ENCODE measurements at regions not wholly inside any gene's neighbourhood (a gene's known extent, or its start where the extent isn't known, plus 50 kb on each side); places are given as distances from the start of the nearest gene placed in this dataset.
"Not testable (repeated sequence)": the region's sequence is repeated elsewhere in the genome, so short reads cannot be mapped to it uniquely, and the experiment has no call there.

DNA sequence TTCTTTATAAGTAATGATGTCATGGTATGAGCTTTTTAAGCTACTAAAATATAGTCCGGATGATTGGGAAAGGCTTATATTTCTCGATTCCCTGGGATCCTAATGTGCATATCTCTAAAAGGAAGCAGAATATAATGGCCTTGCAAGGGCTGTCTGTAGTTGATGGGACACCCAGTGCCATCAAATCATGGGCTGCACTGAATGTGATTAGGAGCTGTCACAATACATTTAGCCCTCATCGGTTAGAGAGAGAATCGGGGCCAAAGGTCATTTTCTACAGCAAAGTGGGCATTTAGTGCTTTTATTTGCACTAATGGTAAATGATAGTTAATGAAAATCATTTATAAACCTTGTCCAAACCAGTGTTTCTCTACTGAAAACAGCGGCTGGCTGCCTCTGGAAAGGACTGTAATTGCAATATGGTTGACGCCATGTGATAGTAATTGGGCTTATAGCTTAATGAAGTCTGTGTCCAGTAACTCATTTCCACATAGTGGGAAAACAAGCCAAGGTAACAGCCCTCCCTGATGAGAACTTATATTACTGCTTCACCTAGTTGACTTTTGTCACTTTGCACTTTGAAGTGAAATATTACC is 265.0 kb upstream of the AZI2 start:
- TF ChIP-seq ZFX (IDR thresholded peaks at IDR 0.05): no peak
- TF ChIP-seq, protein P1, sequence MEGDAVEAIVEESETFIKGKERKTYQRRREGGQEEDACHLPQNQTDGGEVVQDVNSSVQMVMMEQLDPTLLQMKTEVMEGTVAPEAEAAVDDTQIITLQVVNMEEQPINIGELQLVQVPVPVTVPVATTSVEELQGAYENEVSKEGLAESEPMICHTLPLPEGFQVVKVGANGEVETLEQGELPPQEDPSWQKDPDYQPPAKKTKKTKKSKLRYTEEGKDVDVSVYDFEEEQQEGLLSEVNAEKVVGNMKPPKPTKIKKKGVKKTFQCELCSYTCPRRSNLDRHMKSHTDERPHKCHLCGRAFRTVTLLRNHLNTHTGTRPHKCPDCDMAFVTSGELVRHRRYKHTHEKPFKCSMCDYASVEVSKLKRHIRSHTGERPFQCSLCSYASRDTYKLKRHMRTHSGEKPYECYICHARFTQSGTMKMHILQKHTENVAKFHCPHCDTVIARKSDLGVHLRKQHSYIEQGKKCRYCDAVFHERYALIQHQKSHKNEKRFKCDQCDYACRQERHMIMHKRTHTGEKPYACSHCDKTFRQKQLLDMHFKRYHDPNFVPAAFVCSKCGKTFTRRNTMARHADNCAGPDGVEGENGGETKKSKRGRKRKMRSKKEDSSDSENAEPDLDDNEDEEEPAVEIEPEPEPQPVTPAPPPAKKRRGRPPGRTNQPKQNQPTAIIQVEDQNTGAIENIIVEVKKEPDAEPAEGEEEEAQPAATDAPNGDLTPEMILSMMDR (conservative IDR thresholded peaks at IDR 0.05): no peak

DNA sequence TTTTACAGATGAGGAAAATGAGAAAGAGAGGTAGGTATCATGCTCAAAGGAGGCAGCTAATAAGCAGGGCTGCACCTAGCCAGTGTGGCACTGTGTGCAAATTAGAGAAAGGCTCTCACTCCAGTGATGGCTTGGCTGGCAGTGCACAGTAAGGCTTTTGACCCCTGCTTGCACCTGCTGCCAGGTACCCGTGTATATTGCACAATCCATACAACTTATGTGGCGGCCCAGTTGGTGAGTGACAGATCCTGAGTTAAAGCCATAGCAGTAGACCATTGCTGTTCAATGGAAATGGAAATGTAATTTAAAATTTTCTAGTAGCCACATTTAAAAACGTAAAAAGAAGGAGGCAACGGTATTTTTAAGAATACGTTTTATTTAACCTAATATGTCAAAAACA is 266.4 kb upstream of the AZI2 start:
- H3K27ac ChIP-seq: no peak overlapping the region
- no peak for TF ChIP-seq ZFX (IDR thresholded peaks at IDR 0.05)
- TF ChIP-seq, protein P1 (conservative IDR thresholded peaks at IDR 0.05): no peak

More for the DNA sequence above, 265.0 kb upstream of the AZI2 start:
- H3K27ac ChIP-seq: no peak overlapping the region

DNA sequence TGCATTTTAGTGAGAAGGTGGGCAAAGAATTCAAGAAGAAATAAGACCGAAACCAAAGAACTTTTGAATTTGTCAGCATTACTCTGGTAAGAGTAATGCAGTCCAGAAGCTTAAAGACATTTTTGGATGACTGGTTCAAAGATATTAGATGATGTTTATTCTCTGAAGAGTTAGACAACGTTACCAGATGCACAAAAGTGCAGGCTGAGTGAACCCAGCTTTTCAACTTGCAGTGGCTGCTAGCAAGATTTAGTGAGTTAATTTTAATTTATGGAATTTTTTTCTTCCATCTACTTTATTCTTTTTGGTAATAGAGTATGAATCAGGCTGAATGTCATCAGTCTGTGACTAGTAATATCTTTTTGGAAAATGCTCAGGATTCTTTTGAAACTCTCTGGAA is 267.3 kb upstream of the AZI2 start:
- H3K27ac ChIP-seq: no peak overlapping the region
- no peak for TF ChIP-seq ZFX (IDR thresholded peaks at IDR 0.05)
- TF ChIP-seq, protein P1 (conservative IDR thresholded peaks at IDR 0.05): no peak

DNA sequence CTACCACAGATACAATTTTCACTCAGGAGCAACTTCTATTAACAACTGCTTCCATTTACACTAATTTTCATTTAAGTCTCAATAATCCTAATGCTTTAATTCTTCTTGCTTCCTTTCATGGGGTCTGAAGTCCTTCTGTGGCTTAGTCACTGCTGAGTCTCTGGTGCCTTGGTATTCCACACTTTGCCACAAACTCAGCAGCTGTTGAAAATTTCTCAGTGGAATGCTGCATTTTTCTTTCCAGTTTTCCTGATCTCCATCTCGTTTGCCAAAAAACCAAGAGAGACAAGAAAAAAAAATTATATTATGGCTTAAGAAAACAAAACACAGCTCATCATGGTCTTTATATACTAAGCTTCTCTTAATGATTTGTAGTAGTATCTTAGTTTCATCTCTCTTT is 269.2 kb upstream of the AZI2 start:
- no peak for TF ChIP-seq ZFX (IDR thresholded peaks at IDR 0.05)
- TF ChIP-seq, protein P1 (conservative IDR thresholded peaks at IDR 0.05): no peak
- H3K27ac ChIP-seq: no peak overlapping the region

DNA sequence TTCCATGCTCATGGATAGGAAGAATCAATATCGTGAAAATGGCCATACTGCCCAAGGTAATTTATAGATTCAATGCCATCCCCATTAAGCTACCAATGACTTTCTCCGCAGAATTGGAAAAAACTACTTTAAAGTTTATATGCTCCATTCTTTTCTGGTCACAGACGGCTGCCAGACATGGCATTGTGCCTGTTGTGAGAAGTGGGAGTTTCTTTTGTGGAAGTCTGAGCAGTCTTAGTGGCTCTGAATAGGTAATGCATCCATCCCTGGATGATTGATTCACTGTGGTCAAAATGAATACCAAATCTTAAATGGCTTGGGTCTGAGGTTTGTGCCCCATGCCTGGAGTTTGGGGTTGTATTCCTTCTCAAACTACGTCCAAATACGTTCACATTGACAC is 274.5 kb upstream of the AZI2 start:
- H3K27ac ChIP-seq: no peak overlapping the region
- no peak for TF ChIP-seq ZFX (IDR thresholded peaks at IDR 0.05)
- TF ChIP-seq, protein P1 (conservative IDR thresholded peaks at IDR 0.05): no peak

DNA sequence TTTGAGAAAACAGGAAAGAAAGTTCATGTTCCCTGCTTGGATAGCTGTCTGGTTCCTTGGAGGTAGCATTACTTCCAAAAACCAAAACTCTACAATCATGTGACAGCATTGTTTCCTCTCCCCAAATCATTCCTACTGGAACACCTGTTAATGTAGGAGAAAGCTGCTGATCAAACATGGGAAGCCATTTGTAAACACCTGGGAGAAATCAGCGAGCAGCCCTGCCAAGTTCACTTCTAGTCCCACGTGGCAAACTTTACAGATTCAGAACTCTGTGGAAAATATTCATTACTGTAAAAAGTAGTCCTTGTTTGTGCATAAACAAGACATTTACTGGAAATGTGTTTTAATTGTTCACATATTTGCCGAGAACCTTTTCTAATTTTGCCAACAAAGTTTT is 275.5 kb upstream of the AZI2 start:
- TF ChIP-seq, protein P1 (conservative IDR thresholded peaks at IDR 0.05): no peak
- no peak for TF ChIP-seq ZFX (IDR thresholded peaks at IDR 0.05)
- H3K27ac ChIP-seq: no peak overlapping the region

DNA sequence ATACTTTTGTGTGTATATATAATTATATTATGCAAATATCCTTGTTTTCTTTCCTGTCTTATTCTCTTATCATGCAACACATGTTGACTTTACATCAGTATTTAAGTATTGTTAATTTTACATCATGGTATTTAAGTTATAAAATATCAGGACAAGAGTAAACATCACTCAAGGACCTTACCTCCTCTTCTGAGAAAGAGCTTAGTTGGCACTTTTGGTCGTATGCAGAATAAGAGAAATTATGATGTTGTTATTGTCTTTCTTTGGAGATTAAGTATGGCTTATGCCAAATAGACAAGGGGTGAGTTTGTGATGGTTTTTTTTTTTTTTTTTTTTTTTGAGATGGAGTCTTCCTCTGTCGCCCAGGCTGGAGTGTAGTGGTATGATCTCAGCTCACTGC is 279.2 kb upstream of the AZI2 start:
- not testable (repeated sequence) for H3K27ac ChIP-seq

DNA sequence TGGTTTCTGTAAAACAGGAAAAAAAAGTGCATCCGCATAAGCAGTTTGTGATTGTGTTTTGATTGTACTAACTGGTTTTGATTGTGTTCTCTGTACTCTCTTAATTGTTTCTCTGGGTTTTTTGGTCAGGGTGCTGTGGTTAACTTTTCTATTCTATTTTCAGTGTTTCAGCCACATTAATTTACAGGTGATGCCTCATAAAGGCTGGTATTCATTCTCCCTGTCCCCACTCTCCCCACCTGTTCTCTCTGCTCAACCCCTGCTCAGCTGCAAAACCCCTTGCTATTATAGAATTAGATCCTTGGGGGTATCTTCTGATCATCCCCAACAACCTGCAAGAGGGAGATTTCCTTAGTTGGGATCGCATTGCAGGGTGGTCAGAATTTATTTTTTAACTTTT is 285.4 kb upstream of the AZI2 start:
- TF ChIP-seq, protein P1 (conservative IDR thresholded peaks at IDR 0.05): no peak
- TF ChIP-seq ZFX (IDR thresholded peaks at IDR 0.05): no peak
- no peak overlapping the region for H3K27ac ChIP-seq
